ENCODE measurements at regions not wholly inside any gene's neighbourhood (a gene's known extent, or its start where the extent isn't known, plus 50 kb on each side); places are given as distances from the start of the nearest gene placed in this dataset.

GRCh38 chr6:66198062-66198624 lies 491.1 kb upstream of the EYS start:
- Histone ChIP-seq H3K4me3 (no peak overlapping the region), H3K27ac (no peak overlapping the region), H3K27me3 (no peaks in the 10 kb centered on the region), H3K4me1 (no peaks in the 10 kb centered on the region), H3K9me3 (no peaks in the 10 kb centered on the region), H3K36me3 (no peaks in the 10 kb centered on the region)
- no peak for DNase-seq (ENCODE audit: low spot score in 2 of 2)
- intact Hi-C loops (cut with DNase I), result no loop called here
- no peak for TF ChIP-seq CTCF (IDR thresholded peaks at IDR 0.05)

- H3K36me3 ChIP-seq, result no peaks in the 10 kb centered on the region
- H3K4me3 ChIP-seq, result no peak overlapping the region
- H3K9me3 ChIP-seq, result peaks cover 0 to 6% of the 10 kb centered on the region in 2 donors
- no peaks in the 10 kb centered on the region for H3K27me3 ChIP-seq
- H3K27ac ChIP-seq, result no peak overlapping the region
- H3K4me1 ChIP-seq, result no peaks in the 10 kb centered on the region
- DNase-seq (ENCODE audit: low spot score in 2 of 2), result no peak
- no peak for TF ChIP-seq CTCF (IDR thresholded peaks at IDR 0.05)
- intact Hi-C loops (cut with DNase I), result no loop called here
Observed at GRCh38 chr6:66190858-66191257, 483.8 kb upstream of the EYS start.

- TF ChIP-seq CTCF (IDR thresholded peaks at IDR 0.05), result no peak
- no peak for DNase-seq (ENCODE audit: low spot score in 2 of 2)
- intact Hi-C loops (cut with DNase I), result no loop called here
- H3K36me3 ChIP-seq, result no peaks in the 10 kb centered on the region
- no peak overlapping the region for H3K4me3 ChIP-seq
- peaks cover 0 to 6% of the 10 kb centered on the region in 2 donors for H3K9me3 ChIP-seq
- H3K27ac ChIP-seq, result no peak overlapping the region
- H3K27me3 ChIP-seq, result no peaks in the 10 kb centered on the region
- H3K4me1 ChIP-seq, result no peaks in the 10 kb centered on the region
Observed at GRCh38 chr6:66189915-66190314, 482.9 kb upstream of the EYS start.

GRCh38 chr6:66186756-66187155 lies 479.7 kb upstream of the EYS start:
- no peak for DNase-seq (ENCODE audit: low spot score in 2 of 2)
- intact Hi-C loops (cut with DNase I), result no loop called here
- H3K4me1 ChIP-seq, result no peaks in the 10 kb centered on the region
- no peak for TF ChIP-seq CTCF (IDR thresholded peaks at IDR 0.05)
- H3K27me3 ChIP-seq, result no peaks in the 10 kb centered on the region
- H3K27ac ChIP-seq, result no peak overlapping the region
- H3K36me3 ChIP-seq, result no peaks in the 10 kb centered on the region
- H3K4me3 ChIP-seq, result no peak overlapping the region
- H3K9me3 ChIP-seq, result peaks cover 0 to 6% of the 10 kb centered on the region in 2 donors

- Histone ChIP-seq H3K4me3 (no peak overlapping the region), H3K4me1 (no peaks in the 10 kb centered on the region), H3K36me3 (no peaks in the 10 kb centered on the region), H3K27me3 (no peaks in the 10 kb centered on the region), H3K9me3 (peaks cover 0 to 6% of the 10 kb centered on the region in 2 donors), H3K27ac (no peak overlapping the region)
- no peak for DNase-seq (ENCODE audit: low spot score in 2 of 2)
- intact Hi-C loops (cut with DNase I), result no loop called here
- TF ChIP-seq CTCF (IDR thresholded peaks at IDR 0.05), result no peak
Observed at GRCh38 chr6:66184091-66184490, 477.1 kb upstream of the EYS start.

- intact Hi-C loops (cut with DNase I), result no loop called here
Observed at GRCh38 chr6:66179361-66179760, 472.3 kb upstream of the EYS start.

More at GRCh38 chr6:66179361-66179760, 472.3 kb upstream of the EYS start:
- no peak for TF ChIP-seq CTCF (IDR thresholded peaks at IDR 0.05)
- H3K4me1 ChIP-seq, result no peaks in the 10 kb centered on the region
- peaks cover 0 to 5% of the 10 kb centered on the region in 2 donors for H3K9me3 ChIP-seq
- no peaks in the 10 kb centered on the region for H3K36me3 ChIP-seq
- DNase-seq (ENCODE audit: low spot score in 2 of 2), result no peak
- H3K27ac ChIP-seq, result no peak overlapping the region
- no peaks in the 10 kb centered on the region for H3K27me3 ChIP-seq
- H3K4me3 ChIP-seq, result no peak overlapping the region

Measured in ascending aorta (tissue), 2 donors.